GM12874 (cell line): ENCODE measurements at regions not wholly inside any gene's neighbourhood (a gene's known extent, or its start where the extent isn't known, plus 50 kb on each side); places are given as distances from the start of the nearest gene placed in this dataset.

Source experiments
- CTCF ChIP-seq: IDR thresholded peaks from 2 replicates; pipeline ENCODE4 v1.5.1; 2011; ENCODE audit warnings: low read depth, mild to moderate bottlenecking, control low read depth, low read length, moderate library complexity; ENCODE audit not compliant: insufficient read depth

DNA sequence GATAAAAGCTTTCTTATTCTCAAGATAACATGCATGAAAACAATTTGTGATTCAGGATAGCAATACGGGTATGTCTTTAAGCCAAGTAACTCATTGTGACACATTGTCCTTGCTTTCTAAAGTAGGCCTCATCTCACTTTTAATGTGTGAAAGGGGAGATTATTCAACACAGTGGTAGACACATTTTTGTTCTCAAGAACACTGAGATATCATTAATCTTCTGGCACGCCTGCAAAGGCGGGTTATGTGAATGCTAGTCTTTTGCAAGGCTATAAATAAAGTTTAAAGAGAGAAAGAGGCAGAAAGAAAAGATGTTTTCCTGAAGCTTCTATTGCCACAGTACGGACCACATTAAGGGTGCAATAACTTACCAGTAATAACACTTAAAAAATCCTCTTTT, 181.8 kb upstream of the MEF2C start:
- no peak for TF ChIP-seq CTCF

DNA sequence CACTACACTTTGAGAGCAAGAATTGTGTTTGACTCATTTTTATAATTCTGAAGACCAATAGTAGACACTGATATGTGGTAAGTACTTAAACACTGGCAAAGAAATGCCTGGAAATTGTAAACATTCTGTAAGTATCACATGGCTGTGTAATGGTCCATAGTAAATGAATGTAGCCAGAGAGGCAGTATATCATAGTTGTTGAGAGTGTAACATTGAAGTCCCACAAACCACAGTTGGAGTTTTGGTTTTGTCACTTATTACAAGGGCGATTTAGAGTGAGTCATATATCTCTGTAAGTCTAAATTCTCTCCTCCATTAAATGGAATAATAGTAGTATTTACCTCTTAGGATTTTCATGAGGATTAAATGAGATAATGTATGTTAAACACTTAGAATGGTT, 181.1 kb upstream of the MEF2C start:
- TF ChIP-seq CTCF: no peak

DNA sequence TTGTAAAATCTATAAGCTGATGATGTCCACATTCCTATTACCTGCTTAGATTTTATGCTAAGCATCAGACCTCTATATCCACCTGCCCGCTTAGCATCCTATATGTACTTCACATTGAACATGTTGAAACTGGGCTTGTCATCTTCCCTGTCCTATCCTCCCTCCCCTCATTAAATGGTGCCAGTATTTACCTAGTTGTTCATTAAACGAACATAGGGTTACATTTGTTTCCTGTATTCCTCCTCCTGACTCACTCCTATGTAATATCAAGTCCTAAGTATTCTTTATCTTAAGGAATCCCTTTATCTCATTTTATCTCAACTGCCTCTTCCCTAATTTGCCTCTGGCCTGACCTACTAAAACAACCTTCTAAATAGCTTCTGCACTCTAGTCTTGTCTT, 177.8 kb upstream of the MEF2C start:
- TF ChIP-seq CTCF: no peak

- no peak for TF ChIP-seq CTCF
These were observed 176.3 kb upstream of the MEF2C start for GRCh38 chr5:89059274-89059673.

DNA sequence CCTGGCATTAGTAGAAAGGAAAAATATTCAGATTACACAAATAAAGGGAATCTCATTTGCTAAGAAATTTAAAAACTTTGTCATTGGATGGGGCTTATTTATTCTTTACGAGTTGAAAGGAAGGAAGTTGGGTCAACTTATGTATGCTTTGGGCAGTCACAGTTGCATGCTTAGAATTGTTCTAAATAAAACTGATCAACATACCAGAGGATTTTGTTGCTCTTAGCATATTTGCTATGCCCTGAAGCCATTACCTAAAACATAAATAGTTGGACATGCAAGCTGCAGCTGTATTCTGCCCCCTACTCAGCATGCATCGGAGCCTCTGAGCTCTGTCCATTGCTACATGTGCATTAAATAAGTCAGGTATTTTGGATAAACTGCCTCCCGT, 172.7 kb upstream of the MEF2C start:
- no peak for TF ChIP-seq CTCF

GRCh38 chr5:89055015-89055694, 172.2 kb upstream of the MEF2C start:
- TF ChIP-seq CTCF: no peak

- TF ChIP-seq CTCF: no peak
These were observed 170.6 kb upstream of the MEF2C start for GRCh38 chr5:89053547-89053946.

- no peak for TF ChIP-seq CTCF
These were observed 164.6 kb upstream of the MEF2C start for GRCh38 chr5:89047571-89047970.
